NT2/D1 (cell line): ENCODE measurements at regions not wholly inside any gene's neighbourhood (a gene's known extent, or its start where the extent isn't known, plus 50 kb on each side); places are given as distances from the start of the nearest gene placed in this dataset.

Experiments used
- SUZ12 ChIP-seq: IDR thresholded peaks from 2 replicates; pipeline ENCODE4 v1.6.1; 2011; ENCODE audit not compliant: insufficient read length, insufficient read depth; ENCODE audit errors: extremely low read depth
- YY1 ChIP-seq: IDR thresholded peaks from 2 replicates; pipeline ENCODE4 v1.6.1; 2011; ENCODE audit not compliant: insufficient read length, insufficient read depth
- ZNF274 ChIP-seq: IDR thresholded peaks from 2 replicates; pipeline ENCODE4 v1.6.1; 2011; ENCODE audit warnings: mild to moderate bottlenecking, low read depth, low read length

- TF ChIP-seq ZNF274: no peak
- TF ChIP-seq SUZ12: no peak
- no peak for TF ChIP-seq YY1
Measured at GRCh38 chr22:48624401-48624800, 1203.3 kb downstream of the BRD1 start.
